Endothelial cell (in vitro differentiated cells): ENCODE measurements at regions not wholly inside any gene's neighbourhood (a gene's known extent, or its start where the extent isn't known, plus 50 kb on each side); places are given as distances from the start of the nearest gene placed in this dataset.
"Not testable (repeated sequence)": the region's sequence is repeated elsewhere in the genome, so short reads cannot be mapped to it uniquely, and the experiment has no call there.

Experiments used
- DNase-seq: peaks from one replicate; pipeline ENCODE4 v3.0.0; 2021; ENCODE audit warnings: low spot score
- H3K27ac Mint-ChIP-seq: one replicate; pipeline ENCODE4 v1.8.0; 2021; ENCODE audit warnings: mixed read lengths, inconsistent platforms; ENCODE audit not compliant: unreplicated experiment
- H3K27me3 Mint-ChIP-seq: one replicate; pipeline ENCODE4 v1.8.0; 2021; ENCODE audit warnings: mild to moderate bottlenecking, moderate library complexity, mixed read lengths, inconsistent platforms; ENCODE audit not compliant: unreplicated experiment
- H3K36me3 Mint-ChIP-seq: one replicate; pipeline ENCODE4 v1.8.0; 2021; ENCODE audit warnings: mild to moderate bottlenecking, low read depth, mixed read lengths, inconsistent platforms; ENCODE audit not compliant: unreplicated experiment
- H3K4me1 Mint-ChIP-seq: one replicate; pipeline ENCODE4 v1.8.0; 2021; ENCODE audit warnings: mild to moderate bottlenecking, mixed read lengths, inconsistent platforms; ENCODE audit not compliant: unreplicated experiment
- H3K4me3 Mint-ChIP-seq: one replicate; pipeline ENCODE4 v1.8.0; 2021; ENCODE audit warnings: mild to moderate bottlenecking, mixed read lengths, inconsistent platforms; ENCODE audit not compliant: unreplicated experiment
- H3K9me3 Mint-ChIP-seq: one replicate; pipeline ENCODE4 v1.8.0; 2021; ENCODE audit warnings: mixed read lengths, inconsistent platforms; ENCODE audit not compliant: unreplicated experiment
- TF ChIP-seq, protein P1 (sequence below): fragments of 200-600 bp; sonication (generic); IDR thresholded peaks from one replicate; pipeline ENCODE4 v1.5.0; 2021; ENCODE audit warnings: antibody characterized with exemption; ENCODE audit not compliant: unreplicated experiment

GRCh38 chr13:33571618-33572017 lies 246.3 kb upstream of the RFC3 start:
- no peaks in the 10 kb centered on the region for H3K4me1 Mint-ChIP-seq
- no peaks in the 10 kb centered on the region for H3K9me3 Mint-ChIP-seq
- TF ChIP-seq, protein P1, sequence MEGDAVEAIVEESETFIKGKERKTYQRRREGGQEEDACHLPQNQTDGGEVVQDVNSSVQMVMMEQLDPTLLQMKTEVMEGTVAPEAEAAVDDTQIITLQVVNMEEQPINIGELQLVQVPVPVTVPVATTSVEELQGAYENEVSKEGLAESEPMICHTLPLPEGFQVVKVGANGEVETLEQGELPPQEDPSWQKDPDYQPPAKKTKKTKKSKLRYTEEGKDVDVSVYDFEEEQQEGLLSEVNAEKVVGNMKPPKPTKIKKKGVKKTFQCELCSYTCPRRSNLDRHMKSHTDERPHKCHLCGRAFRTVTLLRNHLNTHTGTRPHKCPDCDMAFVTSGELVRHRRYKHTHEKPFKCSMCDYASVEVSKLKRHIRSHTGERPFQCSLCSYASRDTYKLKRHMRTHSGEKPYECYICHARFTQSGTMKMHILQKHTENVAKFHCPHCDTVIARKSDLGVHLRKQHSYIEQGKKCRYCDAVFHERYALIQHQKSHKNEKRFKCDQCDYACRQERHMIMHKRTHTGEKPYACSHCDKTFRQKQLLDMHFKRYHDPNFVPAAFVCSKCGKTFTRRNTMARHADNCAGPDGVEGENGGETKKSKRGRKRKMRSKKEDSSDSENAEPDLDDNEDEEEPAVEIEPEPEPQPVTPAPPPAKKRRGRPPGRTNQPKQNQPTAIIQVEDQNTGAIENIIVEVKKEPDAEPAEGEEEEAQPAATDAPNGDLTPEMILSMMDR = no peak
- H3K4me3 Mint-ChIP-seq = no peak overlapping the region
- DNase-seq = no peak
- no peaks in the 10 kb centered on the region for H3K36me3 Mint-ChIP-seq
- no peak overlapping the region for H3K27ac Mint-ChIP-seq
- H3K27me3 Mint-ChIP-seq = no peaks in the 10 kb centered on the region

- not testable (repeated sequence) for H3K27me3 Mint-ChIP-seq, H3K9me3 Mint-ChIP-seq, H3K36me3 Mint-ChIP-seq, H3K4me3 Mint-ChIP-seq, H3K4me1 Mint-ChIP-seq, DNase-seq, H3K27ac Mint-ChIP-seq
Observed at GRCh38 chr13:33572322-33572721, 245.6 kb upstream of the RFC3 start.

DNA sequence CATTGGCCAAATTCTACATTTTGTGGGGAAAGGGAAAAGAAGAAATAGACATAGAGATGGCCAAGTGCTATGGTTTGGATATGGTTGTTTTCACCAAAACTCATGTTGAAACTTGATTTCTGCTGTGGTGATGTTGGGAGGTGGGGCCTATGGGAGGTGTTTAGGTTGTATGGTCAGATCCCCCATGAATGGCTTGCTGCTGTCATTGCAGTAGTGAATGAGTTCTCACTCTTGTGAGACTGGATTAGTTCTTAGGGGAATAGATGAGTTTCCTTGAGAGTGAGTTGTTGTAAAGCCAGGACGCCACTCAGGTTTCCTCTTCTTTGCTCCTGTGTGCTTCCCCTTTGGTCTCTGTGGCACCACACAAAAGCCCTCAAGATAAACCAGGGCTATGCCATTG lies 242.6 kb upstream of the RFC3 start:
- H3K4me3 Mint-ChIP-seq = no peak overlapping the region
- DNase-seq = no peak
- H3K9me3 Mint-ChIP-seq = no peaks in the 10 kb centered on the region
- H3K27ac Mint-ChIP-seq = no peak overlapping the region
- H3K27me3 Mint-ChIP-seq = no peaks in the 10 kb centered on the region
- H3K4me1 Mint-ChIP-seq = no peaks in the 10 kb centered on the region
- no peaks in the 10 kb centered on the region for H3K36me3 Mint-ChIP-seq
- TF ChIP-seq, protein P1 = no peak

DNA sequence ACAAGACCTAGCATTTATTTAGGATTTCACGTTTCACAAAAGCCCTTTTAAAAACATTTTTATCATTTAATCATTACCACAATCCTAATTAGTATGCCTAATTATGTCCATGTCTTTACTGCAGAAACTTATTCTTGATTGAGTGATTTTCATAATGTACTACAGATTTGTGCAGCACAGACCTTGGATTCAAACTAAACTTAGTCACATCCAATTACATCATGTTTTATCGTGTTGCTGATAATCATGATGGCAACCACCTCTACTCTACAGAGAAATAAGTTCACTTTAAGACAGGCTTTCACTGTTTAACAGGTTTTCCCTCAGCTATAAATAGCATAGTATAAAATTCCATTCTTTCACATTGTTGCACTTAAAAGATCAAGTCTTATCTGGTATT lies 240.9 kb upstream of the RFC3 start:
- H3K4me1 Mint-ChIP-seq = no peaks in the 10 kb centered on the region
- H3K9me3 Mint-ChIP-seq = no peaks in the 10 kb centered on the region
- DNase-seq = no peak
- H3K4me3 Mint-ChIP-seq = no peak overlapping the region
- H3K27ac Mint-ChIP-seq = no peak overlapping the region
- H3K36me3 Mint-ChIP-seq = no peaks in the 10 kb centered on the region
- TF ChIP-seq, protein P1 = no peak
- no peaks in the 10 kb centered on the region for H3K27me3 Mint-ChIP-seq

GRCh38 chr13:33578786-33579185 lies 239.2 kb upstream of the RFC3 start:
- no peaks in the 10 kb centered on the region for H3K9me3 Mint-ChIP-seq
- no peak overlapping the region for H3K27ac Mint-ChIP-seq
- no peaks in the 10 kb centered on the region for H3K27me3 Mint-ChIP-seq
- no peak for DNase-seq
- H3K4me3 Mint-ChIP-seq = no peak overlapping the region
- no peaks in the 10 kb centered on the region for H3K36me3 Mint-ChIP-seq
- no peaks in the 10 kb centered on the region for H3K4me1 Mint-ChIP-seq
- TF ChIP-seq, protein P1 = no peak

DNA sequence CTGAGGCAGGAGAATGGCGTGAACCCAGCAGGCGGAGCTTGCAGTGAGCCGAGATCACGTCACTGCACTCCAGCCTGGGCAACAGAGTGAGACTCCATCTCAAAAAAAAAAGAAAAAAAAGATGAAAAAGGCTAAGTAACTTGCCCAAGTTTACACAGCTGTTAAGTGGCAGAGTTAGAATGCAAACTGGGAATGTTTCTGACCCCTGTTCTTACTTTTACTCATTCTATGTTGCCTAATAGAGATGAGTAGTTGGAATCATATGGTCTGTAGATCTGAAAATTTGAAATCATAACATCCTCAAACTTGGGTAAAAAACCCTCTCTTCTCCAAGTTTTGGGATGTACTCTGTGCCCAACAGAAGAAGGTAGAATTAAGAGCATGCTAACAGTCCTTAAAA lies 235.8 kb upstream of the RFC3 start:
- no peak overlapping the region for H3K4me3 Mint-ChIP-seq

More for the DNA sequence above, 235.8 kb upstream of the RFC3 start:
- TF ChIP-seq, protein P1 = no peak
- Mint-ChIP-seq H3K27ac (no peak overlapping the region), H3K36me3 (no peaks in the 10 kb centered on the region), H3K4me1 (no peaks in the 10 kb centered on the region), H3K9me3 (no peaks in the 10 kb centered on the region), H3K27me3 (no peaks in the 10 kb centered on the region)
- DNase-seq = no peak
